ENCODE measurements at regions not wholly inside any gene's neighbourhood (a gene's known extent, or its start where the extent isn't known, plus 50 kb on each side); places are given as distances from the start of the nearest gene placed in this dataset.
"Not testable (repeated sequence)": the region's sequence is repeated elsewhere in the genome, so short reads cannot be mapped to it uniquely, and the experiment has no call there.

DNA sequence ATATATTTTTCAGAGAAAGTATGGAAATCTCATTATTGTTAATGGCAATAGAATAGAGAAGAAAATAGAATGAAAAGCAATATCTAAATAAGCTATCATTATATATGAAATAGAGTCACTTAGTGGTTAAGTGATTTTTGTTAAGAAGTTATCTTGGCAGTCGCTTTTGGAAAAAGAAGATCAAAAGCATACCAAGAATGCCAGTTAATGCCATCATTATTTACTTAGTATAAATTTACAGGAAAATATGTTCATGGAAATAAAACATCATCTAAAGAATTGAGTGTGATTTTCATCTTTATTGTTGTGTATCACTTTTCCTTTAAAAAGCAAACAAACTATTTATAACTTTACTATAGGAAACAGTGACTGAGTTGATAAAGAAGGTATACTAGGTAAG is 85.3 kb upstream of the GPR101 start:
- no peak for TF ChIP-seq EP300 (IDR thresholded peaks at IDR 0.05)
- no peak for TF ChIP-seq POLR2A (IDR thresholded peaks at IDR 0.05; ENCODE audit: low read depth)
- TF ChIP-seq CTCF (IDR thresholded peaks at IDR 0.05): no peak
- no peak for TF ChIP-seq POLR2AphosphoS5 (IDR thresholded peaks at IDR 0.05)
- no peak for DNase-seq (ENCODE audit: extremely low spot score)
- intact Hi-C loops (cut with DNase I): no loop called here
- H3K4me3 ChIP-seq: no peak overlapping the region
- H3K9me3 ChIP-seq: peaks cover 0 to 13% (median 5%) of the 10 kb centered on the region in 4 donors
- 39% methylated on average over 1 of the region's 1 CpG for WGBS
- no peaks in the 10 kb centered on the region for H3K4me1 ChIP-seq
- no peaks in the 10 kb centered on the region for H3K36me3 ChIP-seq
- H3K27me3 ChIP-seq: no peaks in the 10 kb centered on the region
- no peak overlapping the region for H3K27ac ChIP-seq (replicated peaks in 1 of 4)

GRCh38 chrX:137118536-137118935 is 84.7 kb upstream of the GPR101 start:
- peaks cover 0 to 13% (median 5%) of the 10 kb centered on the region in 4 donors for H3K9me3 ChIP-seq
- no peaks in the 10 kb centered on the region for H3K4me1 ChIP-seq
- 77% methylated on average over 1 of the region's 1 CpG for WGBS
- TF ChIP-seq CTCF (IDR thresholded peaks at IDR 0.05): no peak
- TF ChIP-seq EP300 (IDR thresholded peaks at IDR 0.05): no peak
- no peak for TF ChIP-seq POLR2AphosphoS5 (IDR thresholded peaks at IDR 0.05)
- no peak for TF ChIP-seq POLR2A (IDR thresholded peaks at IDR 0.05; ENCODE audit: low read depth)
- no peaks in the 10 kb centered on the region for H3K27me3 ChIP-seq
- intact Hi-C loops (cut with DNase I): no loop called here
- no peak overlapping the region for H3K4me3 ChIP-seq
- no peak overlapping the region for H3K27ac ChIP-seq (replicated peaks in 1 of 4)
- no peak for DNase-seq (ENCODE audit: extremely low spot score)
- no peaks in the 10 kb centered on the region for H3K36me3 ChIP-seq

DNA sequence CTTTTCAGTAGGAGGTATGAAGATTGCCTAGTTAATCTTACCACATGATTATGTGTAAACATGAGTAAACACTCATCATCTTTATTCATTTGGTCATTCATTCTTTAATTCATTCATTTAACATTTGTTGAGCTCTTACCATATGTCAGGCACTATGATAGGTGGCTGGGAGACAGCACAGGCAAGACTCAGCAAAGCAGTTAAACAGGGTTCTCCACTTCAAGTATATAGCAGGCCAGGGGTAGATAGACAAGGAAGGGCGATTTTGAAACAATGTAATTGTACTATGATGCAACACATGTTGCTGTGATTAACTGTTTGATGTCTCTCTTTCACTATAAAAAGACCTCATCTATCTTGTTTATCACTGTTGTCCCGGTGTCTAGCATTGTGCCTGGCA is 84.3 kb upstream of the GPR101 start:
- intact Hi-C loops (cut with DNase I): no loop called here
- Histone ChIP-seq H3K9me3 (peaks cover 0 to 13% (median 5%) of the 10 kb centered on the region in 4 donors), H3K36me3 (no peaks in the 10 kb centered on the region), H3K4me3 (no peak overlapping the region), H3K27me3 (no peaks in the 10 kb centered on the region), H3K4me1 (no peaks in the 10 kb centered on the region), H3K27ac (replicated peaks in 1 of 4) (no peak overlapping the region)
- no peak for DNase-seq (ENCODE audit: extremely low spot score)
- TF ChIP-seq EP300 (IDR thresholded peaks at IDR 0.05): no peak
- no peak for TF ChIP-seq CTCF (IDR thresholded peaks at IDR 0.05)
- no peak for TF ChIP-seq POLR2A (IDR thresholded peaks at IDR 0.05; ENCODE audit: low read depth)
- TF ChIP-seq POLR2AphosphoS5 (IDR thresholded peaks at IDR 0.05): no peak
- 45% methylated on average over 2 of the region's 2 CpGs for WGBS

- H3K4me3 ChIP-seq; intact Hi-C loops (cut with DNase I): not testable (repeated sequence)
- 92% methylated on average over 3 of the region's 3 CpGs for WGBS
Observed at GRCh38 chrX:137107877-137108276, 74.1 kb upstream of the GPR101 start.

GRCh38 chrX:137101273-137101990 is 67.6 kb upstream of the GPR101 start:
- no peak for DNase-seq (ENCODE audit: extremely low spot score)
- Histone ChIP-seq H3K27me3 (no peaks in the 10 kb centered on the region), H3K9me3 (no peaks in the 10 kb centered on the region), H3K27ac (replicated peaks in 1 of 4) (no peak overlapping the region), H3K36me3 (no peaks in the 10 kb centered on the region), H3K4me1 (no peaks in the 10 kb centered on the region), H3K4me3 (no peak overlapping the region)
- TF ChIP-seq EP300 (IDR thresholded peaks at IDR 0.05) (no peak), CTCF (IDR thresholded peaks at IDR 0.05) (no peak), POLR2AphosphoS5 (IDR thresholded peaks at IDR 0.05) (no peak), POLR2A (IDR thresholded peaks at IDR 0.05; ENCODE audit: low read depth) (no peak)
- intact Hi-C loops (cut with DNase I): no loop called here
- 54% methylated on average over 7 of the region's 7 CpGs for WGBS

More at GRCh38 chrX:137107877-137108276, 74.1 kb upstream of the GPR101 start:
- not testable (repeated sequence) for H3K36me3 ChIP-seq; H3K27ac ChIP-seq (replicated peaks in 1 of 4); H3K27me3 ChIP-seq; H3K4me1 ChIP-seq; DNase-seq (ENCODE audit: extremely low spot score)
- peaks cover 0 to 11% (median 0%) of the 10 kb centered on the region in 4 donors for H3K9me3 ChIP-seq

Small RNA genes in the stretch of these regions (small RNA-seq; reads per million reads assigned to genes)
- gene AL355309.1: 0 reads per million in 3 donors
